ENCODE measurements at regions not wholly inside any gene's neighbourhood (a gene's known extent, or its start where the extent isn't known, plus 50 kb on each side); places are given as distances from the start of the nearest gene placed in this dataset.
"Not testable (repeated sequence)": the region's sequence is repeated elsewhere in the genome, so short reads cannot be mapped to it uniquely, and the experiment has no call there.

- no peak for TF ChIP-seq CTCF (conservative IDR thresholded peaks at IDR 0.05)
- no peak overlapping the region for H3K27ac ChIP-seq
Observed at GRCh38 chr10:71112138-71112785, 100.1 kb upstream of the UNC5B start.

- TF ChIP-seq CTCF (conservative IDR thresholded peaks at IDR 0.05): no peak
- H3K27ac ChIP-seq: no peak overlapping the region
Observed at GRCh38 chr10:71116426-71116825, 95.9 kb upstream of the UNC5B start.

GRCh38 chr10:71117589-71117988 is 94.8 kb upstream of the UNC5B start:
- H3K27ac ChIP-seq: not testable (repeated sequence)

GRCh38 chr10:71123023-71123422 is 89.3 kb upstream of the UNC5B start:
- H3K27ac ChIP-seq: no peak overlapping the region
- no peak for TF ChIP-seq CTCF (conservative IDR thresholded peaks at IDR 0.05)

GRCh38 chr10:71124921-71125748 is 87.2 kb upstream of the UNC5B start:
- H3K27ac ChIP-seq: no peak overlapping the region
- TF ChIP-seq CTCF (conservative IDR thresholded peaks at IDR 0.05): no peak

- no peak for TF ChIP-seq CTCF (conservative IDR thresholded peaks at IDR 0.05)
- no peak overlapping the region for H3K27ac ChIP-seq
Observed at GRCh38 chr10:71125749-71126107, 86.6 kb upstream of the UNC5B start.

- TF ChIP-seq CTCF (conservative IDR thresholded peaks at IDR 0.05): no peak
- no peak overlapping the region for H3K27ac ChIP-seq
Observed at GRCh38 chr10:71126432-71126831, 85.9 kb upstream of the UNC5B start.

- no peak for TF ChIP-seq CTCF (conservative IDR thresholded peaks at IDR 0.05)
- H3K27ac ChIP-seq: no peak overlapping the region
Observed at GRCh38 chr10:71127104-71127503, 85.3 kb upstream of the UNC5B start.
